ENCODE measurements at regions not wholly inside any gene's neighbourhood (a gene's known extent, or its start where the extent isn't known, plus 50 kb on each side); places are given as distances from the start of the nearest gene placed in this dataset.

DNA sequence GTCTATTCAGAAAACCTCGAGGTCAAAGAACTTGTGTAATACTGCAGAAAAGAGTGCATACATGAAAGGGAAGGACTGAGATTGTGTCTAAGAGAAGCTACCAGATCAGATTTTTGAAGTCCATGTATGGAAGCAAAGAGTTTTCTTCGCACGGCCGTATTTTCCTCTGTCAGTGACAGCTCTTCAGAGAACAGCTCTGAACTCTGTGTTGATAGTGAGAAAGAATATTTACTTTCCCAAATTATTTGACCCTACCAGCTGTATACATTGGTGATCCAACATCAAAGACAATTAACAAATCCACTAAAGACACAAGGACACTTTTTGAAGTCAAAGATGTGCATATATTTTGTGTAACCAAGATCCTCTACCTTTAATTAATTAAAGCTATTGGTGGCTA lies 107.8 kb upstream of the PSMD7 start:
- no peaks in the 10 kb centered on the region for H4K20me1 ChIP-seq (ENCODE audit: insufficient read depth, low read length)
- WGBS, 2 experiments (ENCODE audit: extremely low coverage in 2 of 2, insufficient read length in 1 of 2) = no CpG with 5 or more reads among the region's 4 CpGs
- no peak overlapping the region for H2AK5ac ChIP-seq (ENCODE audit: low read depth, low read length)
- no peak overlapping the region for H4K5ac ChIP-seq (ENCODE audit: low read depth, low read length)
- H2BK15ac ChIP-seq (ENCODE audit: low read depth, low read length) = no peak overlapping the region
- peaks cover 2% of the 10 kb centered on the region; the same call in 1 of the 2 replicates for H3K27me3 ChIP-seq (ENCODE audit: control insufficient read depth, insufficient read depth, low read length)
- H4K8ac ChIP-seq (ENCODE audit: low read depth in 2 of 2, low read length in 2 of 2) = no peak overlapping the region
- no peaks in the 10 kb centered on the region for H3K36me3 ChIP-seq (ENCODE audit: control insufficient read depth, insufficient read depth, low read length)
- H2BK120ac ChIP-seq (ENCODE audit: low read depth, low read length) = no peak overlapping the region
- BruUV-seq (replicated peaks) = no TSS peak
- H4K91ac ChIP-seq (ENCODE audit: insufficient read depth, low read depth, low read length) = no peak overlapping the region
- no peak overlapping the region for H2BK20ac ChIP-seq (ENCODE audit: low read depth, low read length)
- no peaks in the 10 kb centered on the region; the same call in 1 of the 2 replicates for H3K4me1 ChIP-seq (ENCODE audit: control insufficient read depth, insufficient read depth, low read length)
- no peaks in the 10 kb centered on the region for H3K79me1 ChIP-seq (ENCODE audit: low read depth in 1 of 2, low read length in 2 of 2)
- in situ Hi-C loops (cut with MboI; ENCODE audit: low sequenced_read_pairs) (no loop called here), dilution Hi-C loops (cut with HindIII; ENCODE audit: low sequenced_read_pairs, unreplicated experiment) (no loop called here), intact Hi-C loops (cut with micrococcal nuclease) (no loop called here)
- no peaks in the 10 kb centered on the region for H3K9me1 ChIP-seq (ENCODE audit: insufficient read depth, low read length)
- no peak overlapping the region for H3K9ac ChIP-seq (ENCODE audit: low read depth, low read length)
- H3K18ac ChIP-seq (ENCODE audit: low read depth, low read length) = no peak overlapping the region
- no peak overlapping the region for H2AFZ ChIP-seq (replicated peaks; ENCODE audit: low read length, poor library complexity)
- DNase-seq (no peak), ATAC-seq (ENCODE audit: low read depth) (no peak)
- H3K56ac ChIP-seq (ENCODE audit: extremely low read depth, insufficient read depth, low read length) = no peak overlapping the region
- ChIA-PET CTCF (interaction anchor here (1.1 kb wide), 1 partner anchor 38 kb away, joined by 3 read pairs; no protein-coding TSS in a partner anchor), POLR2A (ENCODE audit: unreplicated experiment) (no interaction called here)
- H3K4ac ChIP-seq (ENCODE audit: low read depth, low read length) = no peak overlapping the region
- no peak overlapping the region for H3K23ac ChIP-seq (ENCODE audit: low read depth, low read length)
- H3K4me2 ChIP-seq (ENCODE audit: low read depth, low read length) = no peak overlapping the region
- no peak for TF ChIP-seq RAD21 (IDR thresholded peaks at IDR 0.05; ENCODE audit: low read length)
- TF ChIP-seq FOS (IDR thresholded peaks at IDR 0.05; ENCODE audit: low read depth, low read length) = no peak
- TF ChIP-seq RFX5 (IDR thresholded peaks at IDR 0.05; ENCODE audit: low read depth, low read length) = no peak
- no peak for TF ChIP-seq NFE2L2 (IDR thresholded peaks at IDR 0.05; ENCODE audit: low read depth, low read length)
- no peak for TF ChIP-seq MAZ (IDR thresholded peaks at IDR 0.05; ENCODE audit: borderline replicate concordance, low read depth, low read length)
- no peak for TF ChIP-seq CEBPB (IDR thresholded peaks at IDR 0.05; ENCODE audit: low read depth, low read length)
- no peaks in the 10 kb centered on the region for H3K9me3 ChIP-seq (ENCODE audit: control insufficient read depth, insufficient read depth, low read length)
- no peak overlapping the region for H2BK5ac ChIP-seq (ENCODE audit: low read depth, low read length, poor library complexity, severe bottlenecking)
- H3K27ac ChIP-seq (ENCODE audit: insufficient read depth, low read length) = no peak overlapping the region
- H3K4me3 ChIP-seq (ENCODE audit: insufficient read depth, low read depth, low read length) = no peak overlapping the region
- no peak overlapping the region for H3K14ac ChIP-seq (replicated peaks; ENCODE audit: low read depth, low read length)
- H2AK9ac ChIP-seq (replicated peaks; ENCODE audit: low read depth, low read length, poor library complexity) = no peak overlapping the region
